ENCODE measurements at regions not wholly inside any gene's neighbourhood (a gene's known extent, or its start where the extent isn't known, plus 50 kb on each side); places are given as distances from the start of the nearest gene placed in this dataset.

DNA sequence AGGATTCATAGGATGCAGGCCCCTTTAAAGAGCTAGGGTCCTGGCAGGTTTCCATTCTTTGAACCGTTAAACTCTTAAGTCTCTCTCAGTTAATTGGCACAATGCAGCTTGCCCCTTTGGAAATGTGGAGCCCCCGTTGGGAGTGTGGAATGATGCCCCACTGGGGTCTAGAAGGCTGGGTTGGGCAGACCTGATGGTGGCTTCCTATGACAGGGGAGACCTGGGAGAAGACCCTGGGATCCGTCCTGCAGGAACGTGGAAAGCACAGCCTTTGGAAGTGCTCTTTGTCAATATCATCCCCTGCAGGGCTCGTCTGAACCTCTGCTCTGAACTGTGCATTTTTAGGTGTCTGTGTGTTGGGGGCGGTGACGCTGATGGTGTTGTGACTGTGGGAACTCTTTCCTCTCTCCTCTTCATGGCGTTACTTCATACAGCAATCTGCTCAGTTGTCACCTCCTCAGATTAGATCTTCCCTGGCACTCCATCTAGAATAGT lies 190.6 kb downstream of the MYCN start:
- Histone ChIP-seq H3K27ac (no peak overlapping the region), H3K36me3 (replicated peaks) (no peaks in the 10 kb centered on the region), H3K4me3 (ENCODE audit: low read depth, low read length) (no peak overlapping the region), H3K27me3 (replicated peaks) (no peaks in the 10 kb centered on the region)
- DNase-seq, result no peak
- TF ChIP-seq, protein P1, sequence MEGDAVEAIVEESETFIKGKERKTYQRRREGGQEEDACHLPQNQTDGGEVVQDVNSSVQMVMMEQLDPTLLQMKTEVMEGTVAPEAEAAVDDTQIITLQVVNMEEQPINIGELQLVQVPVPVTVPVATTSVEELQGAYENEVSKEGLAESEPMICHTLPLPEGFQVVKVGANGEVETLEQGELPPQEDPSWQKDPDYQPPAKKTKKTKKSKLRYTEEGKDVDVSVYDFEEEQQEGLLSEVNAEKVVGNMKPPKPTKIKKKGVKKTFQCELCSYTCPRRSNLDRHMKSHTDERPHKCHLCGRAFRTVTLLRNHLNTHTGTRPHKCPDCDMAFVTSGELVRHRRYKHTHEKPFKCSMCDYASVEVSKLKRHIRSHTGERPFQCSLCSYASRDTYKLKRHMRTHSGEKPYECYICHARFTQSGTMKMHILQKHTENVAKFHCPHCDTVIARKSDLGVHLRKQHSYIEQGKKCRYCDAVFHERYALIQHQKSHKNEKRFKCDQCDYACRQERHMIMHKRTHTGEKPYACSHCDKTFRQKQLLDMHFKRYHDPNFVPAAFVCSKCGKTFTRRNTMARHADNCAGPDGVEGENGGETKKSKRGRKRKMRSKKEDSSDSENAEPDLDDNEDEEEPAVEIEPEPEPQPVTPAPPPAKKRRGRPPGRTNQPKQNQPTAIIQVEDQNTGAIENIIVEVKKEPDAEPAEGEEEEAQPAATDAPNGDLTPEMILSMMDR (IDR thresholded peaks at IDR 0.05; ENCODE audit: low read depth, low read length, missing control alignments), result no peak
- in situ Hi-C loops (cut with HindIII; ENCODE audit: low pct_ligation_motif_present, low sequenced_read_pairs), result no loop called here

DNA sequence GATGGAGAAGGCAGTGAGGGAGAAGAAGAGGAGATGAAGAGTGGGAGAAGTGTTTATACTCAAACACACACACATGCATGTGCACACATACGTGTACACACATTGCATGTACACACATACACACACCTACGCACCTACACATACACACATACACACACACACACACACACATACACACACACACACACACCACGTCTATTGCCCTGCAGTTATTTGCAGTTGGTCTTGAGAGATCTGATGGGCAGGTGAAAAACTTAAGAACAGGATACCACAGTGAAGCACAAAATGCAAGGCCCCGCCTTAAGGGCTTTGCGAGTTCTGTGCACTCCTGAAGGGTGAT lies 190.2 kb downstream of the MYCN start:
- in situ Hi-C loops (cut with HindIII; ENCODE audit: low pct_ligation_motif_present, low sequenced_read_pairs), result no loop called here
- Histone ChIP-seq H3K4me3 (ENCODE audit: low read depth, low read length) (no peak overlapping the region), H3K27me3 (replicated peaks) (no peaks in the 10 kb centered on the region), H3K27ac (no peak overlapping the region), H3K36me3 (replicated peaks) (no peaks in the 10 kb centered on the region)
- DNase-seq, result no peak
- TF ChIP-seq, protein P1 (IDR thresholded peaks at IDR 0.05; ENCODE audit: low read depth, low read length, missing control alignments), result no peak

GRCh38 chr2:16129716-16130540 lies 189.6 kb downstream of the MYCN start:
- in situ Hi-C loops (cut with HindIII; ENCODE audit: low pct_ligation_motif_present, low sequenced_read_pairs), result no loop called here
- Histone ChIP-seq H3K4me3 (ENCODE audit: low read depth, low read length) (no peak overlapping the region), H3K27me3 (replicated peaks) (no peaks in the 10 kb centered on the region), H3K27ac (no peak overlapping the region), H3K36me3 (replicated peaks) (no peaks in the 10 kb centered on the region)
- DNase-seq, result no peak
- TF ChIP-seq, protein P1 (IDR thresholded peaks at IDR 0.05; ENCODE audit: low read depth, low read length, missing control alignments), result no peak

DNA sequence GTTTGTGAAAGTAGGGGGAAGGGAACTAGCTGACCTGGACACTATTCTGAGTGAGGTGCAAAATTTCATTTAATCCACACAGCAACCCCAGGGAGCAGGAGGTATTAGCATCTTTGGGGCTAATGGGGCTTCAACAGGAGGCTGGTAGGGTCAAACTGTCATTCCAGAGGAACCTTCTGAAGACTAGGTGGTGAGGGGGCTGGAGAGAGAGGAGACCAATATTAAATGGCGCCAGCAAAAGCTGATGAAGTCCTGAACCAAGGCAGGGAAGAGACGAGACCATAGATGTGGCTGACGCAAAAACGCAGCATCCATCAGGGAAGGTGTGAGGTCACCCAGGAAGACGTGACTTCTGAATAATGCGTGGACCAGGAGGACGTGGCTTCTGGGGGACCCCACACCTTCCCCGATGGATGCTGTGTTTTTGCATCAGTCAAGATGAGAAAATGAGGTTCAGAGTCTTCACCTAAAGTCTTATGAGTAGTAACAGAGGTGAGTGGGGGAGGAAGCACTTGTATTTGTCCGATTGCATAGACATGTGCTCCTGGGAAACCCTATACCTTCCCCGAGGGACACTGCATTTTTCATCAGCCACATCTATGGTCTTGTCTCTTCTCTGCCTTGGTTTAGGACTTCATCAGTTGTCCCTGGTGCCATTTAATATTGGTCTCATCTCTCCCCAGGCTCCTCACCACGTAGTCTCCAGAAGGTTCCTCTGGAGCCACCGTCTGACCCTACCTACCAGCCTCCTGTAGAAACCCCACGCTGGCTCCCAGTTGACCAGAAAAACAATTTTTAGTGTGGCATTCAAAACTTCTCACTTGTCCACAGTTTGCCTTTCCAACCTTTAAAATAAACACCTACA lies 188.6 kb downstream of the MYCN start:
- Histone ChIP-seq H3K27ac (no peak overlapping the region), H3K4me3 (ENCODE audit: low read depth, low read length) (no peak overlapping the region), H3K36me3 (replicated peaks) (no peaks in the 10 kb centered on the region), H3K27me3 (replicated peaks) (no peaks in the 10 kb centered on the region)
- in situ Hi-C loops (cut with HindIII; ENCODE audit: low pct_ligation_motif_present, low sequenced_read_pairs), result no loop called here
- DNase-seq, result no peak
- TF ChIP-seq, protein P1 (IDR thresholded peaks at IDR 0.05; ENCODE audit: low read depth, low read length, missing control alignments), result no peak

- H3K27ac ChIP-seq, result no peak overlapping the region
- in situ Hi-C loops (cut with HindIII; ENCODE audit: low pct_ligation_motif_present, low sequenced_read_pairs), result no loop called here
- no peaks in the 10 kb centered on the region for H3K36me3 ChIP-seq (replicated peaks)
- DNase-seq, result no peak
- H3K27me3 ChIP-seq (replicated peaks), result no peaks in the 10 kb centered on the region
- TF ChIP-seq, protein P1 (IDR thresholded peaks at IDR 0.05; ENCODE audit: low read depth, low read length, missing control alignments), result no peak
- H3K4me3 ChIP-seq (ENCODE audit: low read depth, low read length), result no peak overlapping the region
Observed at GRCh38 chr2:16127958-16128357, 187.6 kb downstream of the MYCN start.

Measured in brain microvascular endothelial cell (primary cell).